ENCODE measurements at regions not wholly inside any gene's neighbourhood (a gene's known extent, or its start where the extent isn't known, plus 50 kb on each side); places are given as distances from the start of the nearest gene placed in this dataset.

- Mint-ChIP-seq H3K4me1 (ENCODE audit: unreplicated experiment) (peaks cover 6% of the 10 kb centered on the region), H3K27ac (no peak overlapping the region), H3K36me3 (no peaks in the 10 kb centered on the region), H3K9me3 (no peaks in the 10 kb centered on the region), H3K4me3 (no peak overlapping the region), H3K27me3 (peaks cover 12% of the 10 kb centered on the region)
- no peak for DNase-seq (ENCODE audit: extremely low spot score, unreplicated experiment)
- TF ChIP-seq CTCF (conservative IDR thresholded peaks at IDR 0.05) = no peak
Measured at GRCh38 chr6:45783716-45784115, 231.9 kb downstream of the CLIC5 start.

- TF ChIP-seq CTCF (conservative IDR thresholded peaks at IDR 0.05) = no peak
Measured at GRCh38 chr6:45781890-45782289, 233.8 kb downstream of the CLIC5 start.

GRCh38 chr6:45780523-45780922 lies 235.1 kb downstream of the CLIC5 start:
- no peak for DNase-seq (ENCODE audit: extremely low spot score, unreplicated experiment)
- Mint-ChIP-seq H3K27ac (no peak overlapping the region), H3K9me3 (no peaks in the 10 kb centered on the region), H3K4me3 (no peak overlapping the region), H3K27me3 (peaks cover 11% of the 10 kb centered on the region), H3K4me1 (ENCODE audit: unreplicated experiment) (peaks cover 6% of the 10 kb centered on the region), H3K36me3 (no peaks in the 10 kb centered on the region)
- no peak for TF ChIP-seq CTCF (conservative IDR thresholded peaks at IDR 0.05)

More at GRCh38 chr6:45781890-45782289, 233.8 kb downstream of the CLIC5 start:
- Mint-ChIP-seq H3K4me1 (ENCODE audit: unreplicated experiment) (peaks cover 6% of the 10 kb centered on the region), H3K4me3 (no peak overlapping the region), H3K36me3 (no peaks in the 10 kb centered on the region), H3K27me3 (peaks cover 13% of the 10 kb centered on the region), H3K27ac (no peak overlapping the region), H3K9me3 (no peaks in the 10 kb centered on the region)
- DNase-seq (ENCODE audit: extremely low spot score, unreplicated experiment) = no peak

- no peak for TF ChIP-seq CTCF (conservative IDR thresholded peaks at IDR 0.05)
- Mint-ChIP-seq H3K27ac (no peak overlapping the region), H3K27me3 (peaks cover 18% of the 10 kb centered on the region), H3K9me3 (no peaks in the 10 kb centered on the region), H3K4me3 (no peak overlapping the region), H3K4me1 (ENCODE audit: unreplicated experiment) (peaks cover 10% of the 10 kb centered on the region), H3K36me3 (no peaks in the 10 kb centered on the region)
- DNase-seq (ENCODE audit: extremely low spot score, unreplicated experiment) = no peak
Measured at GRCh38 chr6:45775026-45775697, 240.5 kb downstream of the CLIC5 start.

GRCh38 chr6:45773906-45774305 lies 241.8 kb downstream of the CLIC5 start:
- no peaks in the 10 kb centered on the region for H3K36me3 Mint-ChIP-seq
- no peak for TF ChIP-seq CTCF (conservative IDR thresholded peaks at IDR 0.05)
- DNase-seq (ENCODE audit: extremely low spot score, unreplicated experiment) = no peak
- peaks cover 10% of the 10 kb centered on the region for H3K4me1 Mint-ChIP-seq (ENCODE audit: unreplicated experiment)
- H3K9me3 Mint-ChIP-seq = peaks cover 7% of the 10 kb centered on the region
- H3K27me3 Mint-ChIP-seq = peaks cover 22% of the 10 kb centered on the region
- no peak overlapping the region for H3K27ac Mint-ChIP-seq
- no peak overlapping the region for H3K4me3 Mint-ChIP-seq

All from type B pancreatic cell (in vitro differentiated cells).